ENCODE measurements at regions not wholly inside any gene's neighbourhood (a gene's known extent, or its start where the extent isn't known, plus 50 kb on each side); places are given as distances from the start of the nearest gene placed in this dataset.

DNA sequence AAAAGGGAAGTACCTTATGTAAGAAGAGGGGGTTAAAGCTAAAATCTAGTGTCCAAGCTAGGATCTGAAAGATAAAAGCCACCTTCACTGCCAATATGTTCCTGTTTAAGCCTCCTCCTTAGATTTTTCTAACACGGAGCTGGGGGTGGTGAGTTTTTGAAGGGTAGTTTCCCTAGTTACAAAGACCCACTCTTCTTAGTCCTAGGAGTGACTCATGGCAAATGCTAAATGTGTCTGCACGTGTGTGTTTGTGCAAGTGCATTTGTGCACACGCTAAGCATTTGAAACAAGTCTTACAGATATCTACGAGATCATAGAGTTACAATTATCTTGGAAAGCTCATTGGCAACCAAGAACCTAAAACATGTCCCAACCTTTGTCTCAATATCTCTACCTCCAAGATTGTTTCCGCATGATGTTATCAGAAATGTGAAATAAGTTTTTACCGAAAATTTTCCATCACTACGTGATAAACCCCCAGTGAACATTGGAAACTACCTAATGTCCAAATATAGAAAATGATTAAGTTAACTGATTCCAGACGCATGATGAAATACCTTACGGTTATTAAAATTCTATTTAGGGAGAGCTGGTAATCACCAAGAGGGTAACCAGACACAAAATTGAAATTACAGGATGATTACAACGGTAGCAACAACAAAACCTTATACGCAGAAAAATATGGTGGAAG is 78.0 kb upstream of the HRH2 start:
- DNase-seq (ENCODE audit: low spot score): no peak

GRCh38 chr5:175582697-175583096 is 75.2 kb upstream of the HRH2 start:
- peak; percentile 23 for DNase-seq (ENCODE audit: low spot score)

- no peak for DNase-seq (ENCODE audit: low spot score)
These were observed 72.3 kb upstream of the HRH2 start for GRCh38 chr5:175585567-175585966.

DNA sequence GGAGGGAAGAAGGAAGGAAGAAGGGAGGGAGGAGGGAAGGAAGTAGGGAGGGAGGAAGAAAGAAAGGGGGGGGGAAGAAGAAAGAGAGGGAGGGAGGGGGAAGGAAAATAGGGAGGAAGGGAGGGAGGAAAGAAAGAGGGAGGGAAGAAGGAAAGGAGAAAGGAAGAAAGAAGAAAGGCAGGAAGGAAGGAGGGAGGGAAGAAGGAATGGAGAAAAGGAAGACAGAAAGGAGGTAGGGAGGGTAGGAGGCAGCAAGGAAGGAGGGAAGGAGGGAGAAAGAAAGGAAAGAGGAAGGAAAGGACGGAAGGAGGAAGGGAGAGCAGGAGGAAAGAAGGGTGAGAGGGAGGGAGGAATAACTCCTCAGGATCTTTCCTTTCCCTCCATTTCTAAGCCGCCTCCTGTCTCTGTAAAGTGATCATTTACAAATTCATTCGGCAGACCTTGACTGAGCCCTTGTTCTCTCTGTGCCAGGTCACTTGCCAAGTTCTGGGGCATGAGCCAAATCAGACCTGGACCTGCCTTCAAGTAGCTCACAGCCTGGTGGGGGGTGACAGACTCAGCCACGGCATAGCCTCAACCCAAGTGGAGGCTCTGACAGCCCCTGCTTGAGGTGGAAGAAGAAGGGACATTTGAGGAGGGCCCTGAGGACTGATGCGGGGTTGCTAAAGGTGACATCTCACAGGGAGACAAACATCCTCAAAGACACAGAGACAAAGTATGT is 69.0 kb upstream of the HRH2 start:
- DNase-seq (ENCODE audit: low spot score): no peak

DNA sequence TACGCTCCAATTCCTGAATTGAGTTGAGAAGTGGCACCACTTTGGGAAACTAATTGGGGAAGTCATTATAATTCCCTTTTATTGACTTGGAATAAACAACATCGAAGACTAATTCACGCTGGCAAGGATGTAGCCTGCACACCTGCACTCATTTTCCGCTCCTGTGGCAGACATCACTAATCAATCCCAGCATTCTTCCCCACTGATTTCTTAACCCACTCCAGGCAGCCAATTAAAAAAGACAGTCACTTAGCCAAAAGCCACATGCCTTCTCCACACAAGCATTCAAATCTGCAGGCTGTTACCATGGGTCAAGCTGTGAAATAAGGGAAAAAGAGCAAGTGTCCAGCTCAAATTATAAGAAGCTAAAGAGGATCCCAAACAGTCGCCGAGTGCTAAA is 68.2 kb upstream of the HRH2 start:
- DNase-seq (ENCODE audit: low spot score): no peak

DNA sequence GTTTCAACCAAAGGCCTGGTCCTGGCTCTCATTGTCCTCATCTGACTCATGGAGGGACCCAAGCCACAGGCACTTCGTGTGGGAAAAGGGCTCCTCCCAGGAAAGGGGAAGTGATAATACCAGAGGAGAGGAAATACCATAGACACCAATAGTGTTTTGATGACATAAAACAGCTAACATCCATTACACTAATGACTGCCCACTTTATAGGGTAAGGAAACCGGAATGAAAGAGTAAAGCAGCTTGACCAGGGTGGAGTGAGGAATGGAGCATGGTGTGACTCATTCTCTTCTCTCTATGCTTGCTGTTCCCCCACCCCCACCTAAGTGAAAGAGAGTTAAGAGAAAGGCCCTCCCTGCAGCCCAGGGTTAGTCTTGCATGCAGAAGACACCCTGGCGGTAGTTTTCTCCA is 67.4 kb upstream of the HRH2 start:
- DNase-seq (ENCODE audit: low spot score): peak; percentile 77

DNA sequence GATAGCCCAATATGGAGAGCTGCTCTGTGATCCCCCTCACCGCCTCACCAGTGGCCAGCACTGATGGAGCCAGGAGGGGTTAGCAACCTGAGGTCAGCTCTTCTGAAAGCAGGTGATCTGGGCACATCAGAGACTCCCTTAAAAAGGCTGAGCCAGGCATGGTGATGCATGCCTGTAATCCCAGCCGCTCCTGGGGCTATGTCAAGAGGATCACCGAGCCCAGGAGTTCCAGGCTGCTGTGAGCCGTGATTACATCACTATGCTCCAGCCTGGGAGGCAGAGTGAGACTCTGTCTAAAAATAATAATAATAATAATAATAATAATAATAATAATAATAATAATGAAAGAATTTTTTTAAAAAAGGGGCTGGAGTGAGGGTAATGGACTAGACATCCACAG is 66.6 kb upstream of the HRH2 start:
- DNase-seq (ENCODE audit: low spot score): no peak

DNA sequence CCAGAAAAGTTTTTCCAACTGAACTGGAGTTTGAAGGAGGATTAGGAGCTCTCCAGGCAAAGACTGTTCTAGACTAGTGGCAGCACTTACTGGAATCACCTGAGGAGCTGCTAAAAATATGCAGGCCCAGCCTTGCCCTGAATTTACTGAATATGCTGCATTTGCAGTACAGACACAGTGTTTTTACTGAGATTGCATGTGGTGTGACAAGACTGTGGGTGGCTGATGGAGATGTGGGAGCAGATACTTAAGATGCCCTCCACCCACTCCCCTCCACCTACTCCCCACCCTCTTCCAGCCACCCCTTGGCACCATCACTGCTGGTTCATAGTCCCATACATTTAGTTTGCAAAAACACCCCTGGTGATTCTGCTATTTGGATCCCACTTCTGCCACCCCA is 64.1 kb upstream of the HRH2 start:
- DNase-seq (ENCODE audit: low spot score): no peak

GRCh38 chr5:175595905-175596304 is 62.0 kb upstream of the HRH2 start:
- DNase-seq (ENCODE audit: low spot score): no peak

DNA sequence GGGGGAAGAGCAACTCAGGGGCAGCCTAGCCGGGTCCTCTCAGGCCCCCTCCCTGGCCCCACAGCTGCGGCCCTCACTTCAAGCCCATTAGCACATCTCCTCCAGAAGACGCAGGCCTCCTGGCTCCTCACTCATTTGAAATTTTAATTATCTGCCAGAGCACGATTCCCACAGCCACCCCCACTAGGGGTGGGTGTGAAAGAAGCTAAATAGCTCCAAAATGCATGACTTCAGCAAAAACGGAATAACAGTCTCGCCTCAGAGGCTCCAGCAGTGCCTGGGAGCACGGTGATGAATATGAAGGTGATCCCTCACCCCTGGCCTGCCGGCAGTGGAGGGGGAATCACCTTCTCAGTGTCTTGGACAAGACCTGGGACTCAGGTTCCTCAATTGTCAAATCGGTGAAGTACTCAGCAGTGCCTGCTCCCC is 61.1 kb upstream of the HRH2 start:
- no peak for DNase-seq (ENCODE audit: low spot score)

- no peak for DNase-seq (ENCODE audit: low spot score)
These were observed 60.2 kb upstream of the HRH2 start for GRCh38 chr5:175597718-175598117.

GRCh38 chr5:175598774-175599173 is 59.1 kb upstream of the HRH2 start:
- DNase-seq (ENCODE audit: low spot score): no peak

GRCh38 chr5:175599210-175599609 is 58.7 kb upstream of the HRH2 start:
- no peak for DNase-seq (ENCODE audit: low spot score)

DNA sequence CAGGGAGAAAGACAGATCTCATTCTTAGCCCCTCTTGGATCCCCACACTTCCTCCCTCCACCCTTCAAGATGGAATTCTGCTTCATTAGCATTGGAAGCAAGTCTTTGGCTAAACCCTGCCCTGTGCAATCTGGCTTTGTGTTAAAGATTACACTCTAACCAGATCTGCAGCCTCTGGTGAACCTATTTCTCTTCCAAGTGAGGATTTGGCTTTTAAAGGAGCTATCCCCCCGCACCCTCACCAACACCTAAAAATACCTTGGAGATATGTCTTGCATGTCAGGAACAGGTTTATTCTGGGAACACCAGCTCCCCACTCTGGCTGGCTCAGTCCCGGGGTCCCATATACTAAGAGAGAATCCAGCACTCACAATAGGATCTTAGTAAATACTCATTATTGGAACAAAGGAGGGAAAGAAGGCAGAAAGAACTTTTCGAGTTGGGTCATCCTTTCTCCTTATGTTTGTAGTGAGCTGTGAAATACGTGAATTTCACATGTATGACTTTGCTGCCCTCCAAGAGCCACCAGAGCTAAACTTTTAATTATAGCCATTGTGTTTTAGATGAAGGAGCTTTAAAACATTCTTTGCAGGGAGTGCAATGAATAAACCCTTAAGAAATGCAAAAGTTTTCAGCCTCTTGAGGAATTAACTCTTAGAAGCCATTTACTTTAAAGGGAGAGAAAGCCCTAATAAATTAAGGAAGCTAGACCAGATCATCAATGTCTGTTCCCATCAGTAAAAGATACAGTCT is 53.7 kb upstream of the HRH2 start:
- no peak for DNase-seq (ENCODE audit: low spot score)

GRCh38 chr5:175606409-175606808 is 51.5 kb upstream of the HRH2 start:
- no peak for DNase-seq (ENCODE audit: low spot score)
